Ovary (tissue), 7 donors: ENCODE measurements at regions not wholly inside any gene's neighbourhood (a gene's known extent, or its start where the extent isn't known, plus 50 kb on each side); places are given as distances from the start of the nearest gene placed in this dataset.

Experiments used
- DNase-seq, 5 donors: peaks; one replicate each; pipeline ENCODE4 v3.0.0-alpha.2; 2019 to 2020
- H3K27ac ChIP-seq, 2 donors: fragments of 200-600 bp; one replicate each; pipeline versions ENCODE4 v1.5.1 to v1.8.0; 2019 to 2022
- H3K27me3 ChIP-seq: fragments of 200-600 bp; one replicate; pipeline ENCODE4 v1.8.0; 2022
- H3K36me3 ChIP-seq: fragments of 200-600 bp; sonication (generic); one replicate; pipeline ENCODE4 v1.5.1; 2019
- H3K4me1 ChIP-seq: one replicate; pipeline ENCODE4 v1.8.1; 2013; ENCODE audit warnings: mild to moderate bottlenecking, moderate library complexity; ENCODE audit not compliant: insufficient read depth
- H3K4me3 ChIP-seq: fragments of 200-600 bp; sonication (generic); one replicate; pipeline ENCODE4 v1.5.1; 2017
- H3K9me3 ChIP-seq, 2 donors: fragments of 200-600 bp in 1 of 2; sonication (generic) in 1 of 2; one replicate each; pipeline versions ENCODE4 v1.5.1 to v1.8.1; 2013 to 2019; ENCODE audit warnings: mild to moderate bottlenecking in 1 of 2, moderate library complexity in 1 of 2
- CTCF ChIP-seq, 3 donors: fragments of 450-650 bp in 2 of 3; fragments of 200-600 bp in 1 of 3; IDR thresholded peaks; one replicate each; pipeline versions ENCODE4 v1.5.1 to v1.8.0; 2016 to 2022; ENCODE audit warnings: antibody characterized with exemption in 3 of 3, mild to moderate bottlenecking in 1 of 3
- EP300 ChIP-seq: sonication (generic); formaldehyde crosslinking; IDR thresholded peaks from one replicate; pipeline ENCODE4 v1.6.1; 2017; ENCODE audit warnings: antibody characterized with exemption
- POLR2A ChIP-seq: fragments of 450-650 bp; IDR thresholded peaks from one replicate; pipeline ENCODE4 v1.6.1; 2017; ENCODE audit warnings: antibody characterized with exemption, mild to moderate bottlenecking, moderate library complexity
- WGBS, 3 donors: extraction: QIAGEN DNeasy Blood & Tissue Kit in 1 of 3; methylation state at CpG; one replicate each; pipeline versions ENCODE4 v1.1.5 to v1.1.7; 2013 to 2017; 5-methylcytosine and 5-hydroxymethylcytosine counted together
- intact Hi-C, 4 donors: fragments of 100-400 bp; cut with DNase I; formaldehyde crosslinking; loops; one replicate each; pipeline versions ENCODE4 v1.11.0 to v1.15.1; 2022 to 2023
- donor health status: DM: no; HTN: no; CAD: no; lungs with moderate emphysema.
- donor health status: DM: no; HTN: no; CAD: no.
- donor health status: Bipolar disorder and iron deficiency.
- donor health status: DM: no; HTN: no; CAD: no.
- donor health status: DM: yes; HTN: yes; CAD: no.

GRCh38 chr1:50322579-50322978 is 100.7 kb downstream of the DMRTA2 start:
- Histone ChIP-seq H3K27me3 (no peaks in the 10 kb centered on the region), H3K4me1 (no peaks in the 10 kb centered on the region), H3K4me3 (no peak overlapping the region), H3K36me3 (no peaks in the 10 kb centered on the region), H3K27ac (no peak overlapping the region), H3K9me3 (no peaks in the 10 kb centered on the region)
- DNase-seq: no peak
- 36 to 91% (median 59%) methylated on average over 2 of the region's 2 CpGs for WGBS, 3 donors
- intact Hi-C loops: no loop called here
- no peak for TF ChIP-seq POLR2A
- no peak for TF ChIP-seq EP300
- TF ChIP-seq CTCF (IDR thresholded peaks at IDR 0.05): no peak

DNA sequence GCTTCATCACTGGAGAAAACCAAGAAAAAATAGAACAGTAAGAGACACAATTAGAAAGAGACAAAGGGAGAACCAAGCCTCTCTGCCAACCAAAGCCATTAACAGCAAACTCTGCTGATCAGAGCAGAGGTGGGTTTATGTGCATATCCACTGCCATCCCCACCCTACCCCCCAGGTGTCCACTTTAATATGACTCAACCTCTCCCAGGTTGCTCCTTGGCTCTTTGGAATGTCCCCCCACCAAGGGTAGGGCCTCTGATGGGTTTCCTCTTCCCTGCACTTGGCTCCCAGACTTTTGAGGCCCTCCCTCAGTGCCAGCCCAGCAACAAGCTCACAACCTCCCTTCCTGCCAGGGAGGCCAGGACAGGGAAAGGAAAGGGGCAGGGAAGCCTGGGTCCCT is 104.8 kb downstream of the DMRTA2 start:
- Histone ChIP-seq H3K4me1 (no peaks in the 10 kb centered on the region), H3K36me3 (no peaks in the 10 kb centered on the region), H3K27ac (no peak overlapping the region), H3K9me3 (no peaks in the 10 kb centered on the region), H3K27me3 (no peaks in the 10 kb centered on the region), H3K4me3 (no peak overlapping the region)
- DNase-seq: no peak
- intact Hi-C loops: no loop called here
- TF ChIP-seq POLR2A: no peak
- no peak for TF ChIP-seq CTCF (IDR thresholded peaks at IDR 0.05)
- no peak for TF ChIP-seq EP300

- no peaks in the 10 kb centered on the region for H3K36me3 ChIP-seq
- WGBS, 3 donors: 5 to 8% (median 7%) methylated on average over 6 of the region's 6 CpGs
- no peak overlapping the region for H3K27ac ChIP-seq
- H3K4me3 ChIP-seq: no peak overlapping the region
- H3K9me3 ChIP-seq: no peaks in the 10 kb centered on the region
- DNase-seq: peak in 1 of 5 donors; percentile 19
- intact Hi-C loops: no loop called here
- H3K27me3 ChIP-seq: no peaks in the 10 kb centered on the region
- H3K4me1 ChIP-seq: no peaks in the 10 kb centered on the region
- TF ChIP-seq CTCF (IDR thresholded peaks at IDR 0.05) (no peak), POLR2A (no peak), EP300 (no peak)
These were observed 114.4 kb downstream of the DMRTA2 start for GRCh38 chr1:50308878-50309277.

GRCh38 chr1:50305808-50306207 is 117.4 kb downstream of the DMRTA2 start:
- TF ChIP-seq POLR2A (no peak), CTCF (IDR thresholded peaks at IDR 0.05) (no peak)
- Histone ChIP-seq H3K36me3 (no peaks in the 10 kb centered on the region), H3K4me1 (no peaks in the 10 kb centered on the region), H3K27ac (no peak overlapping the region), H3K9me3 (no peaks in the 10 kb centered on the region), H3K4me3 (no peak overlapping the region), H3K27me3 (no peaks in the 10 kb centered on the region)
- intact Hi-C loops: no loop called here
- no peak for DNase-seq
- 44 to 47% (median 45%) methylated on average over 1 of the region's 1 CpG for WGBS, 3 donors

- 57 to 64% (median 64%) methylated on average over 4 of the region's 4 CpGs for WGBS, 3 donors
- Histone ChIP-seq H3K27me3 (no peaks in the 10 kb centered on the region), H3K27ac (no peak overlapping the region), H3K4me1 (no peaks in the 10 kb centered on the region), H3K36me3 (no peaks in the 10 kb centered on the region), H3K9me3 (no peaks in the 10 kb centered on the region), H3K4me3 (no peak overlapping the region)
- no peak for DNase-seq
- intact Hi-C loops: no loop called here
- TF ChIP-seq POLR2A: no peak
- no peak for TF ChIP-seq EP300
- no peak for TF ChIP-seq CTCF (IDR thresholded peaks at IDR 0.05)
These were observed 122.9 kb downstream of the DMRTA2 start for GRCh38 chr1:50300297-50300696.
